Left forelimb (tissue), 1 donor: ENCODE measurements at regions not wholly inside any gene's neighbourhood (a gene's known extent, or its start where the extent isn't known, plus 50 kb on each side); places are given as distances from the start of the nearest gene placed in this dataset.
"Not testable (repeated sequence)": the region's sequence is repeated elsewhere in the genome, so short reads cannot be mapped to it uniquely, and the experiment has no call there.

Experiments
- DNase-seq: peaks from one replicate; pipeline ENCODE4 v3.0.0-alpha.2; 2018; ENCODE audit warnings: low spot score

- no peak for DNase-seq
These were observed 55.1 kb upstream of the TLR4 start for GRCh38 chr9:117649126-117649525.

GRCh38 chr9:117644932-117645636 lies 59.1 kb upstream of the TLR4 start:
- no peak for DNase-seq

- peak; percentile 77 for DNase-seq
These were observed 59.9 kb upstream of the TLR4 start for GRCh38 chr9:117644133-117644931.

GRCh38 chr9:117643288-117643654 lies 60.9 kb upstream of the TLR4 start:
- DNase-seq, result no peak

DNA sequence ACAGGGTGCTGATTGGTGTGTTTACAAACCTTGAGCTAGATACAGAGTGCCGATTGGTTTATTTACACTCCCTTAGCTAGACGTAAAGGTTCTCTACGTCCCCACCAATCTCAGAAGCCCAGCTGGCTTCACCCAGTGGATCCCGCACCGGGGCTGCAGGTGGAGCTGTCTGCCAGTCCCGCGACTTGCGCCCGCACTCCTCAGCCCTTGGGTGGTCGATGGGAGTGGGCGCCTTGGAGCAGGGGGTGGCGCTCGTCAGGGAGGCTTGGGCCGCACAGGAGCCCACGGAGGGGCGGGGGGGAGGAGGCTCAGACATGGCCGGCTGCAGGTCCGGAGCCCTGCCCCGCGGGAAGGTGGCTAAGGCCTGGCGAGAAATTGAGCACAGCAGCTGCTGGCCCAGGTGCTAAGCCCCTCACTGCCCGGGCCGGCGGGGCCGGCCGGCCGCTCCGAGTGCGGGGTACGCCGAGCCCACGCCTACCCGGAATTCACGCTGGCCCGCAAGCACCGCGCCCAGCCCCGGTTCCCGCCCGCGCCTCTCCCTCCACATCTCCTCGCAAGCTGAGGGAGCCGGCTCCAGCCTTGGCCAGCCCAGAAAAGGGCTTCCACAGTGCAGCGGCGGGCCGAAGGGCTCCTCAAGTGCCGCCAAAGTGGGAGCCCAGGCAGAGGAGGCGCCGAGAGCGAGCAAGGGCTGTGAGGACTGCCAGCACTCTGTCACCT lies 61.5 kb upstream of the TLR4 start:
- DNase-seq, result not testable (repeated sequence)

DNA sequence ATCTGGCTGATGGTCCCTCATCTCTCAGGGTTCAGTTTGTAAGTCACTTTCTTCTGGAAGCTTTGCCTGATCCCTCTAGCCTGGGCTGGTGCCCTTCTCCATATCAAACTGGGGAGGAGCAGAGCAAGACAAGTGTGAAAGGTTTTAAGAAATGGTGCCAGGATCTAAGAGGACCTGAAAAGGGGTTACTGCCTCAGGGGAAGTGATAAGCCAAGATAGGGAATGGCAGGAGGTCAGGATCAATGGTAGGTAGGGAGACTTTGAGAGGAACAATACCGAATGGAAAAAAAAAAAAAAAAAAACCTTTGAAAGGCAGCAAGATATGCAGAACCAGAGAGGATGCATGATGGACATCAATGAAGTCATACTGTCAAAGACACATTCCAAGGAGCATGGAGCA lies 67.5 kb upstream of the TLR4 start:
- no peak for DNase-seq

GRCh38 chr9:117625154-117625553 lies 79.0 kb upstream of the TLR4 start:
- DNase-seq, result no peak

GRCh38 chr9:117624106-117624505 lies 80.1 kb upstream of the TLR4 start:
- no peak for DNase-seq

DNA sequence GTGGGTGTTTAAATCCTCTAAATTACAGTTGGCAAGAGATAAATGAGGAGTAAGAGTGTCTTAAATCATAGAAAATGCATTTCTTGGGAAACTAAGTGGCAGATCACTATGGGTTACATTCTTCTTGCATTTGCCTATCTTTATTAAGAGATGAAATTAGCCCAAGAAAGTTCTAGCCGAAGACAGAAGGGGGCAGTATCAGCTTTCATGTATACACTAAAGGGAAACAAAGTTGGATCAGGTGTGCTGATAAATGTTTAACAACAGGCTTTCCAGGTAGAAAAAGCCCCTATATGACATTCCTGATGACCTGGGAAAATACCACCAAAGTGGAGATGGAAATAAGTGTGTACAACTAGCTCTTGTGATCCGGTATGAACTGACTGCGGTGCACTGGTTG lies 81.9 kb upstream of the TLR4 start:
- DNase-seq, result no peak

GRCh38 chr9:117616431-117616831 lies 87.8 kb upstream of the TLR4 start:
- DNase-seq, result no peak

DNA sequence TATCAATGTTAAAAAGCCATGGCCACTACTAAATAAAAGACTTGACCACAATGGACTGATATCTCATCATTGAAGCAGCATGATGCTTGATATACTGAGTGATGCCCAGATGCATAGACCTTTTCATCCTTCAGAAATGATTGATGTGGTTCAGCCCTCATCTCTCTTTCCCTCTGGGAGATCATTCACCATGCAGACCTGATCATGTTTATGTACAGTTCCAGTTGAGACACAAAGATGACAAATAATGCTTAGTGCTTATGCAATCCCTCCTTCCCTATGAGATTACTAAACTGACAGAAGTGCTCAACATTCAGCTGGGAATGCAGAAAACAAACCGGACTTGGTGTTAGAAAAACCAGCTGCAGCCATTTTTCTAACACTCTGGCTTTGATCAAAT lies 91.9 kb upstream of the TLR4 start:
- no peak for DNase-seq

GRCh38 chr9:117597977-117598376 lies 106.2 kb upstream of the TLR4 start:
- DNase-seq, result no peak

GRCh38 chr9:117596678-117597077 lies 107.5 kb upstream of the TLR4 start:
- no peak for DNase-seq

DNA sequence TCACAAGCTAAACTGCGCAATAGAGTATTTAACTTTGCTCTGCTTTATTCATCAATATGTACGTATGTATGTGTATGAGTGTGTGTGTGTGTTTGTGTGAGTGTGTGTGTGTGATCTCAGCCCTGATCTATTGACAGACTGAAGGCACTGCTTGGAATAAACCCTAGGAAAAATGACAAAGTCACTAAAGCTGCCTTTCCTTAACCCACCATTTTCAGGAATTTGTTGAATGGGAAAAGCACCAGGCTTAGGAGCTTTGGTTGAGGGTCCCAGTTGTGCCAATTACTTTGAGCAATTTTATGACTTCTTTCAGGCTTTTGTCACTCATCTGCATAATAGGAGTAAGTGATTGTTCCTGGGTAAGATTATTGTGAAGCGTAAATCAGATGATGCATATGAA lies 108.6 kb upstream of the TLR4 start:
- DNase-seq, result no peak

DNA sequence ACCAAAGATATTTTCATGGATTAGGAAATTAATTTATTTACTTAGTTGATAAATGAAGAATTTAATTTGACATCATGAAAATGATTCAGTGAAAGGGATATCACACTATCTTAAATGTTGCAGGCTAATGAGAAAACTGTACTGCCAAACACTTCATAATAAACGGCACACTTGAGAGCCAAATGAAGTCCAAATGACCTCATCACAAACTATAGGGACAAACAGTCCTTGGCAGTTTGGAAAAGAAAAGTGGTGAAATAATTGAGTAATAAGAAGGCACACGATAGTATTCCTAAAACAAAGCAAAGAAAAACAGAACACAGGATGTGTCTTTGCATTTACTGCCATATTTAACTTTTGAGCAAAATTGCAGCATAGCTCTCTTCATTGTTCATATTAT lies 116.9 kb upstream of the TLR4 start:
- no peak for DNase-seq

DNA sequence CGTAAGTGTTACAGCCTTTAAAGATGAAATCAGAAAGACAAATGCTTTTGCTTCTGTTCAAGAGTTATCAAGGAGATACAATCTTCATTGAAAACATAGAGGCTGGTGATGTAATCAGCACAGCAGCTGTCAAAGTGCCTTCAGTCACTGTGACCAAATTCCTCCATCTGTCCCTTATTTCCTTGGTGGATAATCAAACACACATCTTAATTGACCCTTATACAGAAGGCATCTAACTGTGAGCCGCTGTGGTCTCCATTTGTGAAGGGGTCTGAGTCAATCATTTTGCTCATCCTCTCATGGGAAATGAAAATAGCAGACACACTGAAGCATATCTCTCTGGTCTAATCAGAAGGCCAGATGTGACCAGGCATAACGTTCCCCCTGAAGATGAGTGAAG lies 130.1 kb upstream of the TLR4 start:
- no peak for DNase-seq

- DNase-seq, result no peak
These were observed 139.4 kb upstream of the TLR4 start for GRCh38 chr9:117564839-117565238.

- no peak for DNase-seq
These were observed 142.4 kb upstream of the TLR4 start for GRCh38 chr9:117561761-117562160.

- no peak for DNase-seq
These were observed 141.2 kb upstream of the ASTN2 start for GRCh38 chr9:117555964-117556629.

DNA sequence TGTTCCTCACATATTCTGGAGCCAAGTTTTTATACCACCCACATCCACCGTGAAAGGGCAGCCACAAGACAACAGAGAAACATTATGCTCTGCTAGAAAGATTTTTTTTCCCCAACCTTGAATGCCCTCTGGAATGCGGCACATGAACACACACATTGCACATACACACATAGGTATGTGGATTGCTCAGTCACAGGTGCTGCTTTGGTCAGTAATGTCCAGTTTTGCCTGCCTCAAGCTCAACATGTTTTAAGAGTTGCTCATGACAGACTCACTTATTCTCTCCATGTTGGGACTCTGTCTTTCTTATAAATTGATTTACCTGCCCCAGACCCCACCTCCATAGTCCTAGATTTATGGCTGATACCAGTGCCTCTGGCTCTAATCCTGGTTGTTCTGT lies 138.0 kb upstream of the ASTN2 start:
- no peak for DNase-seq

GRCh38 chr9:117551171-117551570 lies 136.3 kb upstream of the ASTN2 start:
- DNase-seq, result no peak

GRCh38 chr9:117549444-117549843 lies 134.6 kb upstream of the ASTN2 start:
- DNase-seq, result no peak

DNA sequence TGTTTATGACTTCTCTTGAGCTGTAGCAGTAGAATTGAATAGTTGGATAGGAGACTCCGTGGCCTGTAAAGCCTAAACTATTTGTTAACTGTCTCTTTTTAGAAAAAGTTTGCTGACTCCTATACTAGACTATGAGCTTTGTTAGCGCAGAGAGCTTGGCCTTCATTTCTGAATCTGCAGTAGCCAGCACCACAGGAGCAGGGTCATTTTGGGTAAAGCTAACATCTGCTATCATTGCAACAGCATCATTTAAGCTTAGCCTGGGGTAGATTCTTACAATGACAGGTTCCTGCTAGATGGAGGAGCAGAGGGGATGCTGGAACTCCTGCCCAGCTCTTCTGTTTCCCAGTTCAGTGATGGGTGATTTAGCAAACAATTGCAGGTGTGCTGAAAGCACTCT lies 133.7 kb upstream of the ASTN2 start:
- DNase-seq, result no peak
